ENCODE measurements at regions not wholly inside any gene's neighbourhood (a gene's known extent, or its start where the extent isn't known, plus 50 kb on each side); places are given as distances from the start of the nearest gene placed in this dataset.

- no peaks in the 10 kb centered on the region for H3K9me3 ChIP-seq (ENCODE audit: insufficient read depth in 2 of 2, low read depth in 1 of 2, low read length in 1 of 2)
- no peak overlapping the region for H2BK120ac ChIP-seq (replicated peaks; ENCODE audit: low read depth, low read length)
- no peak overlapping the region for H3K4me2 ChIP-seq (ENCODE audit: insufficient read depth in 1 of 2, low read depth in 2 of 2, low read length in 2 of 2)
- H3K56ac ChIP-seq (replicated peaks; ENCODE audit: insufficient read length, low read depth, low read length) = no peak overlapping the region
- H2BK12ac ChIP-seq (ENCODE audit: low read depth, low read length) = no peak overlapping the region
- H3K79me2 ChIP-seq (ENCODE audit: control insufficient read depth in 1 of 2, insufficient read depth in 2 of 2, low read length in 2 of 2) = no peaks in the 10 kb centered on the region
- no peak overlapping the region for H4K8ac ChIP-seq (ENCODE audit: extremely low read depth, insufficient read depth, low read length)
- H3K4me1 ChIP-seq (replicated peaks in 1 of 4; ENCODE audit: control insufficient read depth in 3 of 4, insufficient read depth in 4 of 4, low read length in 3 of 4) = peaks cover 0 to 3% (median 0%) of the 10 kb centered on the region in 4 experiments; a peak in 1 of 7 replicates
- DNase-seq (ENCODE audit: low read depth in 1 of 2, low spot score in 2 of 2) = peak in 1 of 2 experiments; percentile 10
- no peak overlapping the region for H2AFZ ChIP-seq (ENCODE audit: low read length)
- no peak overlapping the region for H2BK5ac ChIP-seq (ENCODE audit: low read depth, low read length)
- no peak for FAIRE-seq
- no peak overlapping the region for H2BK20ac ChIP-seq (ENCODE audit: low read length)
- no peak overlapping the region for H3K4me3 ChIP-seq (ENCODE audit: extremely low read depth in 1 of 4, insufficient read depth in 2 of 4, low read depth in 3 of 4, low read length in 4 of 4)
- H3K23me2 ChIP-seq (ENCODE audit: low read depth, low read length) = no peaks in the 10 kb centered on the region
- H2AK5ac ChIP-seq (ENCODE audit: low read depth, low read length) = no peak overlapping the region
- H4K20me1 ChIP-seq (replicated peaks in 1 of 2; ENCODE audit: control insufficient read depth in 1 of 2, insufficient read depth in 2 of 2, low read length in 2 of 2) = peaks cover 0 to 3% of the 10 kb centered on the region in 2 experiments
- no peaks in the 10 kb centered on the region for H3K79me1 ChIP-seq (ENCODE audit: low read depth, low read length)
- ChIA-PET POLR2A (ENCODE audit: partially characterized antibody) (no interaction called here), CTCF (ENCODE audit: partially characterized antibody) (interaction anchor here (0.6 to 3.3 kb wide), 2 partner anchors 11 to 533 kb away, joined by 3 to 12 read pairs; no protein-coding TSS in a partner anchor)
- no peak overlapping the region for H3K4ac ChIP-seq (replicated peaks; ENCODE audit: insufficient read length, low read depth, low read length)
- no peak overlapping the region for H2BK15ac ChIP-seq (ENCODE audit: low read length)
- WGBS, 2 experiments (ENCODE audit: extremely low coverage in 1 of 2, insufficient coverage in 1 of 2, insufficient read length in 1 of 2, insufficient replicate concordance in 2 of 2, low coverage in 1 of 2, low lambda C conversion rate in 2 of 2, missing lambda C conversion rate in 1 of 2) = 92% methylated on average over 17 of the region's 17 CpGs; no CpG with 5 or more reads in 1 of the 2 experiments
- no peak overlapping the region for H3K27ac ChIP-seq (ENCODE audit: low read depth, low read length)
- H3K18ac ChIP-seq (ENCODE audit: extremely low read depth, low read length) = no peak overlapping the region
- H3K36me3 ChIP-seq (ENCODE audit: control insufficient read depth in 2 of 4, insufficient read depth in 4 of 4, low read length in 3 of 4) = no peaks in the 10 kb centered on the region
- no peaks in the 10 kb centered on the region for H3K27me3 ChIP-seq (replicated peaks in 1 of 4; ENCODE audit: control insufficient read depth in 3 of 4, extremely low read depth in 1 of 4, insufficient read depth in 3 of 4, low read length in 3 of 4)
- no peak overlapping the region for H3K9ac ChIP-seq (replicated peaks in 1 of 4; ENCODE audit: extremely low read depth in 1 of 4, low read depth in 3 of 4, low read length in 3 of 4)
- no peak overlapping the region for H4K91ac ChIP-seq (replicated peaks; ENCODE audit: insufficient read length, low read length)
- H4K5ac ChIP-seq (ENCODE audit: insufficient read length, low read depth, low read length) = no peak overlapping the region
- H3K23ac ChIP-seq (ENCODE audit: insufficient read length) = no peak overlapping the region
- H3K14ac ChIP-seq (ENCODE audit: insufficient read length) = no peak overlapping the region
- TF ChIP-seq NANOG (IDR thresholded peaks at IDR 0.05; ENCODE audit: insufficient read depth, low read depth, low read length, poor library complexity, severe bottlenecking) (no peak), CTCF (IDR thresholded peaks at IDR 0.05; ENCODE audit: control extremely low read depth in 1 of 3, insufficient read depth in 1 of 3, low read depth in 1 of 3, low read length in 3 of 3) (no peak), CHD2 (IDR thresholded peaks at IDR 0.05; ENCODE audit: low read length) (no peak), SP2 (IDR thresholded peaks at IDR 0.05; ENCODE audit: low read length) (no peak), BCL11A (IDR thresholded peaks at IDR 0.05; ENCODE audit: low read depth in 2 of 2, low read length in 2 of 2) (no peak), GABPA (IDR thresholded peaks at IDR 0.05; ENCODE audit: borderline replicate concordance, insufficient read depth, low read length) (no peak), JUN (IDR thresholded peaks at IDR 0.05; ENCODE audit: low read depth, low read length) (no peak), KDM1A (IDR thresholded peaks at IDR 0.05; ENCODE audit: borderline replicate concordance, low read length) (no peak), SIN3A (conservative IDR thresholded peaks at IDR 0.05 in 1 of 2, IDR thresholded peaks at IDR 0.05 in 1 of 2; ENCODE audit: low read depth in 1 of 2, low read length in 2 of 2) (no peak), ASH2L (IDR thresholded peaks at IDR 0.05; ENCODE audit: low read length) (no peak), CBX5 (IDR thresholded peaks at IDR 0.05; ENCODE audit: low read depth, low read length) (no peak)
Measured at GRCh38 chr15:70343961-70344621, 246.4 kb upstream of the TLE3 start.

All from H1 (cell line).